Fibroblast of pulmonary artery (primary cell): ENCODE measurements at regions not wholly inside any gene's neighbourhood (a gene's known extent, or its start where the extent isn't known, plus 50 kb on each side); places are given as distances from the start of the nearest gene placed in this dataset.

Experiments used
- DNase-seq: peaks from one replicate; pipeline ENCODE4 v3.0.0-alpha.2; 2010; ENCODE audit warnings: low read depth
- H3K4me3 ChIP-seq: replicated peaks from 2 replicates; pipeline ENCODE4 v1.5.1; 2011; ENCODE audit warnings: low read depth, mild to moderate bottlenecking, control low read depth, low read length, moderate library complexity
- TF ChIP-seq, protein P1 (sequence below): IDR thresholded peaks from 2 replicates; pipeline ENCODE4 v1.5.1; 2011; ENCODE audit warnings: mild to moderate bottlenecking, control low read depth, low read length, inconsistent platforms; ENCODE audit errors: missing control alignments

DNA sequence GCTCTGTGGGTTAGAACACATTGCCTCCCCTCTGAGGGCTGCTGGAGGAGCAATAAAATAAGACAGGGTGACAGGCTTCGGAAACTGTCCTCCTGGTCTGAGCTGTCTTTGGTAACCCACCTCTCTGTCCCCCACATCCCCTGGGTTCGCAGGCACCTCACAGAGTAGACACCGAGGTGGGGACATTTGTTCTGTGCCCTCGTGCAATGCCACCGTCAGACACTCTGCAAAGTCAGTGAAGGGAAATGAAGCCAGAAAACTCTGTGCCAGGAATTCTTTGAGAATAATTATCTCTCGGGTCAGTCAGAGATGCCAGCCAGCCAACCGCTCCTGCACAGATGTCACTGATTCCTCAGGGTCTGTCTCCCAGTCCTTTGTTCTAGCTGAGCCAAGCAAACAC lies 493.6 kb downstream of the FOXO1 start:
- DNase-seq, result no peak
- H3K4me3 ChIP-seq, result no peak overlapping the region
- TF ChIP-seq, protein P1, sequence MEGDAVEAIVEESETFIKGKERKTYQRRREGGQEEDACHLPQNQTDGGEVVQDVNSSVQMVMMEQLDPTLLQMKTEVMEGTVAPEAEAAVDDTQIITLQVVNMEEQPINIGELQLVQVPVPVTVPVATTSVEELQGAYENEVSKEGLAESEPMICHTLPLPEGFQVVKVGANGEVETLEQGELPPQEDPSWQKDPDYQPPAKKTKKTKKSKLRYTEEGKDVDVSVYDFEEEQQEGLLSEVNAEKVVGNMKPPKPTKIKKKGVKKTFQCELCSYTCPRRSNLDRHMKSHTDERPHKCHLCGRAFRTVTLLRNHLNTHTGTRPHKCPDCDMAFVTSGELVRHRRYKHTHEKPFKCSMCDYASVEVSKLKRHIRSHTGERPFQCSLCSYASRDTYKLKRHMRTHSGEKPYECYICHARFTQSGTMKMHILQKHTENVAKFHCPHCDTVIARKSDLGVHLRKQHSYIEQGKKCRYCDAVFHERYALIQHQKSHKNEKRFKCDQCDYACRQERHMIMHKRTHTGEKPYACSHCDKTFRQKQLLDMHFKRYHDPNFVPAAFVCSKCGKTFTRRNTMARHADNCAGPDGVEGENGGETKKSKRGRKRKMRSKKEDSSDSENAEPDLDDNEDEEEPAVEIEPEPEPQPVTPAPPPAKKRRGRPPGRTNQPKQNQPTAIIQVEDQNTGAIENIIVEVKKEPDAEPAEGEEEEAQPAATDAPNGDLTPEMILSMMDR, result no peak

- H3K4me3 ChIP-seq, result no peak overlapping the region
- DNase-seq, result no peak
- TF ChIP-seq, protein P1, result no peak
Measured at GRCh38 chr13:40175639-40176038, 490.8 kb downstream of the FOXO1 start.

DNA sequence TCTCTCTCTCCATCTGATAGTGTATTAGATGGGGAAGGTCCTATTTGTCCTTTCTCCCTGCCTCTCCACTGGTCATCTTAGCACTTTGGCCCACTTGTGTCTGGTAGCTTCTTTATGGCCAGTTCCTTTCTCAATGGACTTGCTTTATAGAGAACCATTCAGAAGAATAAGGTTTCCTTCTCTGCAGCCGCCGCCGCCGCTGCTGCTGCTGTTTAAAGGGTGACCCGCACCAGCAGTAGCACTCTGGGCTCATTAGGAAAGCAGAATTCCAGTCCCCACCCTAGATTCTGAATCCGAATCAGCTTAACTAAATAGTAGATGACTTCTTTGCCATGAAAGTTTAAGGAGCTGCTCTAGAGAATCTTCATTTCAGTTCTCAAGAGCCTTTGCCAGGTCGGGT lies 490.2 kb downstream of the FOXO1 start:
- no peak overlapping the region for H3K4me3 ChIP-seq
- TF ChIP-seq, protein P1, result no peak
- no peak for DNase-seq

DNA sequence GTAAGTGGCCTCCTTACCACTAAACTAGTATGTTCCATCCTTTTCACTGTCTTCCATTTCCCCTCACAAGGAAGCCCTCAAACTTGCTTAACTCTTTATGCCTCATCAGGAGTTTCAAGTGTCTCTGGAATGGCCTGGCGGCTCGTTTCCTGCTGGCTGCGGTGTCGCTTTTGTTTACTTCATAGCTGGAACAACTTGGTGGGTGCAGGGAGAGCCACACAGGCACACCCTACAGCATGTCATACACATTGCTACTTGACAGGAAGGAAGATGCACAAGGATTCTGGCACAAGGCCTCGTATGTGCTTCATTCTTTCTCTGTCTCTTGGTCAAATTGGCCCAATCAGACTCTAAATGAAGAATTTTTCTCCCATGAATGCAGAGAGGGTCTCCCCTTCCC lies 488.3 kb downstream of the FOXO1 start:
- DNase-seq, result no peak
- H3K4me3 ChIP-seq, result no peak overlapping the region
- TF ChIP-seq, protein P1, result no peak

DNA sequence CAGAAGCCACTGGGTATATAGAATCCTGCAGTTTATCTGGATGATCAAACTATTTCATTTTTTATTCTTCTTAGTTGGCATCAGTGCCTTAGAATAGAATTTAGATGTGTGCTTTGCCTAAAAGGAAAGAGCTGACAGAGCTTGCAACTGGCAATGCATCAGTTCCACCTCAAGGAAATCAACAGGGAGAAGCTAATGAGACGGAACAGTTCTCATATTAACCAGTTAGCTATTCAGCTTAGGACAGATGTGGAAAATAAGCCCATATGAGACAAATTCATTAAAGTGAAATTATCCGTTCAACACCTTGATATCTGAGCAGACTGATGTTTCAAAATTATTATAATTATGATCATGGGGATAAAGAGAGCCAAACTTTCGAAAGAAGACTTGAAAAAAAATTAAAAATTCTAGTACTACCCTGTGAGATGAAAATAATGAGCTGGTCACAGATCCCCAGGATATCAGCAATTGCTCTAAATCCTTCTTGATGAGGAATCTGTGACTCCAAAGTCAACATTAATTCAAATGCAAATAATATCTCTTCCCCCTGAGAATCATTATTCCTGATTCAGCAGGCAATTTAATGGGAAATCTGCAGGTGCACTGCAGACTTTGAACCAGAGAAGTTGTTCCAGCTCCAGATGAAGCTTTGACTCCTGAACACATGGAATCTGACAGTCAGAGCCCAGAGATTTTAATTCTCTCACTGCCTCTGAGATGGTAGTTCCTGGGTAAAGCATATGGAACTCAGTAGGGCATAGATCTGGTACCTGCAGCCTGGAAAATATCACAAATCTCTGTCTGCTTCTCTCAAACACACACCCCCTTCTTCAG lies 486.8 kb downstream of the FOXO1 start:
- H3K4me3 ChIP-seq, result no peak overlapping the region
- TF ChIP-seq, protein P1, result no peak
- DNase-seq, result no peak

DNA sequence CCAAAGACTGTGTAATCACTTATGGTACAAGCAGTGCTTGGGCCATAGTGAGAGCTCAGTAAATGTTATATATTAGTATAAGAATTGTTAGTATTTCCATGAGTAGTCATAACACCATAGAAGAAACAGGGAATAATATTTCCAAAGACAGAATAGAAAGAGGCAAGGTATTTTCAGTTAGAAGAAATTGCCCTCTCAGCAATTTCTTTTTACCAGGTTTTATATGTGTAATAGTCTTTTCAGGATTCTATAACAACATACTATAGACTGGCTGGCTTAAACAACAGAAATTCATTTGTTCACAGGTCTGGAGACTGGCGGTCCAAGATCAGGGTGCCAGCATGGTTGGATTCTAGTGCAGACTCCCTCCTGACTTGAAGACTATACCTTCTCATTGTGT lies 485.7 kb downstream of the FOXO1 start:
- TF ChIP-seq, protein P1, result no peak
- no peak for DNase-seq

More for the DNA sequence above, 485.7 kb downstream of the FOXO1 start:
- no peak overlapping the region for H3K4me3 ChIP-seq
